ENCODE measurements at regions not wholly inside any gene's neighbourhood (a gene's known extent, or its start where the extent isn't known, plus 50 kb on each side); places are given as distances from the start of the nearest gene placed in this dataset.

- no peak for DNase-seq (ENCODE audit: extremely low read depth in 1 of 4, low spot score in 3 of 4)
- TF ChIP-seq ZNF407 (IDR thresholded peaks at IDR 0.05; ENCODE audit: low read depth), result no peak
- Histone ChIP-seq H3K4me1 (replicated peaks in 1 of 2; ENCODE audit: control insufficient read depth in 2 of 2, insufficient read depth in 2 of 2, low read length in 2 of 2) (no peaks in the 10 kb centered on the region), H4K20me1 (replicated peaks; ENCODE audit: control insufficient read depth, insufficient read depth, low read length) (no peaks in the 10 kb centered on the region), H3K9me1 (ENCODE audit: control insufficient read depth, insufficient read depth, low read length) (no peaks in the 10 kb centered on the region), H3K36me3 (ENCODE audit: control insufficient read depth, insufficient read depth, low read length) (no peaks in the 10 kb centered on the region), H3K4me2 (ENCODE audit: insufficient read depth, low read length) (no peak overlapping the region), H3K27ac (ENCODE audit: extremely low read depth, low read depth, low read length) (no peak overlapping the region), H3K27me3 (ENCODE audit: control insufficient read depth in 2 of 2, insufficient read depth in 2 of 2, low read length in 2 of 2) (peaks cover 0 to 7% of the 10 kb centered on the region in 2 experiments; a peak in 1 of 5 replicates), H3K79me2 (ENCODE audit: control insufficient read depth, insufficient read depth, low read length) (no peaks in the 10 kb centered on the region), H3K9me3 (replicated peaks; ENCODE audit: control insufficient read depth, insufficient read depth, low read depth, low read length) (no peaks in the 10 kb centered on the region), H3K9ac (ENCODE audit: insufficient read depth in 1 of 2, low read depth in 2 of 2, low read length in 2 of 2) (no peak overlapping the region), H3K4me3 (no peak overlapping the region), H2AFZ (ENCODE audit: low read depth, low read length) (no peak overlapping the region)
- ChIA-PET CTCF (ENCODE audit: low intra/inter-chr PET ratio) (no interaction called here), POLR2A (interaction anchor here (0.9 kb wide), 1 partner anchor 10 kb away, joined by 3 read pairs; no protein-coding TSS in a partner anchor)
- ATAC-seq, result no peak
- intact Hi-C loops (cut with micrococcal nuclease) (no loop called here), in situ Hi-C loops (cut with MboI) (no loop called here)
- no peak for FAIRE-seq
- BruUV-seq (replicated peaks), result no TSS peak
- WGBS (ENCODE audit: insufficient coverage, low coverage, missing lambda C conversion rate), result 0% methylated on average over 1 of the region's 1 CpG
Observed at GRCh38 chr11:19573666-19574065, 139.0 kb upstream of the NAV2 start.
